ENCODE measurements at regions not wholly inside any gene's neighbourhood (a gene's known extent, or its start where the extent isn't known, plus 50 kb on each side); places are given as distances from the start of the nearest gene placed in this dataset.

DNA sequence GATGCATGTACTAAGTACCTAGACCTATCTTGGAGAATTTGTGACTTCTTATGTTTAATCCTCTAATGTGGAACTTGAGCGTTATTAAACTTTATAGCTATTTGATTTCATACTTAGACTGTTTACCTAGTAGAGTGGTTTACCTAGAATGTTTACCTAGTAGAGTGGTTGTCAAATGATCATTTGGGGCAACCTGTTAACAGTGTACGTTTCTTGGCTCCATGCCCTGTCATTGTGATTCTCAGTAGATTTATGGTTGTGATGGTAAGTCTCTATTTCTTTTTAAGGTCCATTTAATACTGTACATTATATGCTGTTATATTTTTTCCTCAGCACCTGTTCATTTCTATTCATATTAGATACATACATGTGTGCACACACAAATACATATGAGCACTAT lies 233.0 kb upstream of the MAD2L1 start:
- in situ Hi-C loops (cut with HindIII; ENCODE audit: low sequenced_read_pairs) = no loop called here
- H3K4me3 ChIP-seq (ENCODE audit: low read depth, low read length) = no peak overlapping the region
- TF ChIP-seq, protein P1, sequence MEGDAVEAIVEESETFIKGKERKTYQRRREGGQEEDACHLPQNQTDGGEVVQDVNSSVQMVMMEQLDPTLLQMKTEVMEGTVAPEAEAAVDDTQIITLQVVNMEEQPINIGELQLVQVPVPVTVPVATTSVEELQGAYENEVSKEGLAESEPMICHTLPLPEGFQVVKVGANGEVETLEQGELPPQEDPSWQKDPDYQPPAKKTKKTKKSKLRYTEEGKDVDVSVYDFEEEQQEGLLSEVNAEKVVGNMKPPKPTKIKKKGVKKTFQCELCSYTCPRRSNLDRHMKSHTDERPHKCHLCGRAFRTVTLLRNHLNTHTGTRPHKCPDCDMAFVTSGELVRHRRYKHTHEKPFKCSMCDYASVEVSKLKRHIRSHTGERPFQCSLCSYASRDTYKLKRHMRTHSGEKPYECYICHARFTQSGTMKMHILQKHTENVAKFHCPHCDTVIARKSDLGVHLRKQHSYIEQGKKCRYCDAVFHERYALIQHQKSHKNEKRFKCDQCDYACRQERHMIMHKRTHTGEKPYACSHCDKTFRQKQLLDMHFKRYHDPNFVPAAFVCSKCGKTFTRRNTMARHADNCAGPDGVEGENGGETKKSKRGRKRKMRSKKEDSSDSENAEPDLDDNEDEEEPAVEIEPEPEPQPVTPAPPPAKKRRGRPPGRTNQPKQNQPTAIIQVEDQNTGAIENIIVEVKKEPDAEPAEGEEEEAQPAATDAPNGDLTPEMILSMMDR (IDR thresholded peaks at IDR 0.05; ENCODE audit: low read depth, low read length) = no peak
- no peak for DNase-seq (ENCODE audit: low read depth, low spot score)

DNA sequence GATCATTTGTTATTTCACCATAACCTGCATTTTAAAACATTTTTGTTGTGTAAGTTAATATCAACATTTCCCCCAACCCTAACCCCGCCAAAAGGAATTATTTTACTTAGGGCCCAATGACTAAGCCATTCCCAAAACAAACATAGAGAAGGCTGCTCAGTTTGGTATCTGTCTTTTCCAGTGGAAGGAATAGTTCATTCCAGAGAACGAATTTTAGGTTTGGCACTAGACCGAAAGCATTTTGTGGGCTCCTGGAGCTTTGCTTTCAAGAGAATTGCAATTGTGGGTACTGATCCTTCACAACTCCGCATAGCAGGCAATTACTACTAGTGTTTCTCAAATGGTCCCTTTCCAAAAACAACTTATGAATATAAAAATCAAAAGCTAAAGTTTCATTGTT lies 226.7 kb upstream of the MAD2L1 start:
- peak; percentile 75 for DNase-seq (ENCODE audit: low read depth, low spot score)
- H3K4me3 ChIP-seq (ENCODE audit: low read depth, low read length) = no peak overlapping the region
- in situ Hi-C loops (cut with HindIII; ENCODE audit: low sequenced_read_pairs) = no loop called here
- TF ChIP-seq, protein P1 (IDR thresholded peaks at IDR 0.05; ENCODE audit: low read depth, low read length) = no peak

DNA sequence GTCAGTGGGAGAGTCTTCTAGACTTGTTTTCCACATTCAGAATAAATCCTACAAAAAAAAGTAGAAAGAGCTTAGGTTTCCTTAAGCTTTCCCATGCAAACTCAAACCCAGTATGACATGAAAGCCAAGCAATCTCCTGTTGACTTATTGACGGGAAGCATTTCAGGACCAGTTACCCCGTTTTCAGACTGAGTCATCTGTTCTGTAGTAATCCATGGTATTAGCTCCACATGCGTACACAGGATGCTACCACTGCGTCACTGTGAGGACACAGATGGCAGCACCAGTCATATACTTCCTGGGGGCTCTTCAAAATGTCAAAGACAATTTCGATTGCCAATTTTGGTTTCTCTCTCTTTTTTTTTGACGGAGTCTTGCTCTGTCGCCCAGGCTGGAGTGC lies 224.9 kb upstream of the MAD2L1 start:
- TF ChIP-seq, protein P1 (IDR thresholded peaks at IDR 0.05; ENCODE audit: low read depth, low read length) = no peak
- in situ Hi-C loops (cut with HindIII; ENCODE audit: low sequenced_read_pairs) = no loop called here
- DNase-seq (ENCODE audit: low read depth, low spot score) = no peak
- H3K4me3 ChIP-seq (ENCODE audit: low read depth, low read length) = no peak overlapping the region

DNA sequence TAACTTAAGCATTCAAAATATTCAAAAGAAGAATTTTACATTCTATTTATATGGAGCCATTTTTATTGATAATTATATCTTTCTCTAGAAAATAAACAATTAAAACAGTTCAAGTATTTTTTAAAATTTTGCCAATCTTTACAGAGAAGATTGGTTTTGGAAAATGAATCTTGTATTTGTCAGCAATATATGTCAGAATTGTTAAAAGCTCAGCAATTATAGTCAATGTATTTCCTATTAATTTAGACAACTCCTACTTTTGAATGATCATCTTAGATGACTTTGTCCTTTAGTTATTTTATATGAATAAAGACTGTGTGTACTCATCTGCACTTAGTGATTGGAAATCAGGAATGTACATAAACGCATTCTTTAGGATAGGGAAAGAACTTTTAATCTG lies 223.9 kb upstream of the MAD2L1 start:
- in situ Hi-C loops (cut with HindIII; ENCODE audit: low sequenced_read_pairs) = no loop called here
- DNase-seq (ENCODE audit: low read depth, low spot score) = no peak
- TF ChIP-seq, protein P1 (IDR thresholded peaks at IDR 0.05; ENCODE audit: low read depth, low read length) = no peak
- no peak overlapping the region for H3K4me3 ChIP-seq (ENCODE audit: low read depth, low read length)

DNA sequence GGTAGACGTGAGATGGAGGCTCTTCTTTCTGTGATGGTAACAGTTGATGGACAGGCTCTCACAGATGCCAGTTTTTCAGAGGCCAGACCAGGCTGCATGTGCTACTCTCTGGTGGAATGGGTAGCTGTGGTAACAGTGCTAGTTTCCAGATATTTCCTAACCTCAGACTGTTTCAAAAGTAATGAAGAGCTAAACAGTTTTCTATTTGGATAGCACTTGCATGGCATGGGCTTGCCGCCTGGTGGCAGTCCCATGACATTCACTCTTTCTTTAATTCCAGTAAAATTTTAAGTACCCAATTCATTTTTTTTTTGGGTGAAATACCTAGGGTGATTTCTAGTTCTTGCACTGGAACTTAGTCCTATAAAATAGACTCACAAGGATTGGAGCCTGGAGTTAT lies 220.2 kb upstream of the MAD2L1 start:
- no peak overlapping the region for H3K4me3 ChIP-seq (ENCODE audit: low read depth, low read length)
- TF ChIP-seq, protein P1 (IDR thresholded peaks at IDR 0.05; ENCODE audit: low read depth, low read length) = no peak
- in situ Hi-C loops (cut with HindIII; ENCODE audit: low sequenced_read_pairs) = no loop called here
- DNase-seq (ENCODE audit: low read depth, low spot score) = no peak

DNA sequence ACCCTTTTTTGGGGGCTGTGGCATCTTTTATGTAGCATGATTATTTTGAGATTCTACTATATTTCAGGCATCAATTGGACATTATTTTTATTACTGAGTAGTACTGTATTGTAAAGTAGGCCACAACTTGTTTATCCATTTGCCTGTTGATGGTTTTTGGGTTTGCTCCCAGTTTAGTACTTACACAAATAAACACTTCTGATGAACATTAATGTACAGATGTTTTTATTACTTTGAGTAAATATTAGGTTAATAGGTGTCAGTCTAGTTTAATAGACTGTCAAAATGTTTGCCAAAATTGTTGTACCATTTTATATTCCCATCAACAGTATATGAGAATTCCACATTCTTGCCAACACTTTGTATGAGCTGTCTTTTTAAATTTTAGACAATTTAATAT lies 214.9 kb upstream of the MAD2L1 start:
- TF ChIP-seq, protein P1 (IDR thresholded peaks at IDR 0.05; ENCODE audit: low read depth, low read length) = no peak
- in situ Hi-C loops (cut with HindIII; ENCODE audit: low sequenced_read_pairs) = no loop called here
- H3K4me3 ChIP-seq (ENCODE audit: low read depth, low read length) = no peak overlapping the region
- no peak for DNase-seq (ENCODE audit: low read depth, low spot score)

DNA sequence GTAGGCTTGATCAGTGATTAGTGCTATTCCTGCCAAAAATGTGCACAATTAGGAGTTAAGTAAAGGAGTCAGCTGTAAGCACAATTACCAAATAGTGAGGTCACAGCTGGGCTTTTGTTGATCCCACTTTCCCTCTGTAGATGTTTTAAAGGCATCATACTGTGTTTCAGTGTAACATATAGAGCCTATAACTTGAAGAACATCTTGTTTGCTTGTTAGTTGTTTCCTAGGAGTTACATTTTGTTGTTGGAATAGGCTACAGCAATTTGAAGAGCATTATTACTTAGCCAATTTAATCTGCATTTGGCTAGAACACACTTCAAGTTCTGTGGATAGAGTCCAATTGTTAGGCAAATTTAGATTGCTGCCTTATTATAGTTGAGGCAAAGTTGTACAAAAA lies 210.7 kb upstream of the MAD2L1 start:
- TF ChIP-seq, protein P1 (IDR thresholded peaks at IDR 0.05; ENCODE audit: low read depth, low read length) = no peak
- no peak overlapping the region for H3K4me3 ChIP-seq (ENCODE audit: low read depth, low read length)
- in situ Hi-C loops (cut with HindIII; ENCODE audit: low sequenced_read_pairs) = no loop called here
- DNase-seq (ENCODE audit: low read depth, low spot score) = no peak
